H9 (cell line): ENCODE measurements at regions not wholly inside any gene's neighbourhood (a gene's known extent, or its start where the extent isn't known, plus 50 kb on each side); places are given as distances from the start of the nearest gene placed in this dataset.

Experiments used
- DNase-seq: peaks from one replicate; pipeline ENCODE4 v3.0.0-alpha.2; 2017
- H2AFZ ChIP-seq: one replicate; pipeline ENCODE4 v1.6.1; 2013; ENCODE audit warnings: mild to moderate bottlenecking, low read length, control low read depth, moderate library complexity
- H2AK5ac ChIP-seq: 2 replicates; pipeline ENCODE4 v1.6.1; 2013; ENCODE audit warnings: low read length, control low read depth, mixed read lengths; ENCODE audit not compliant: insufficient read length
- H2BK120ac ChIP-seq: one replicate; pipeline ENCODE4 v1.6.1; 2013; ENCODE audit warnings: low read depth, mild to moderate bottlenecking, low read length, control low read depth, inconsistent platforms; ENCODE audit not compliant: poor library complexity, severe bottlenecking
- H2BK12ac ChIP-seq: 2 replicates; pipeline ENCODE4 v1.6.1; 2013; ENCODE audit warnings: low read length, control low read depth, mixed read lengths, low read depth; ENCODE audit not compliant: insufficient read length
- H2BK15ac ChIP-seq: 2 replicates; pipeline ENCODE4 v1.6.1; 2013; ENCODE audit warnings: low read depth, low read length, control low read depth
- H2BK20ac ChIP-seq: one replicate; pipeline ENCODE4 v1.6.1; 2013; ENCODE audit warnings: low read depth, mild to moderate bottlenecking, low read length, control low read depth, inconsistent platforms; ENCODE audit not compliant: poor library complexity, severe bottlenecking
- H2BK5ac ChIP-seq: 2 replicates; pipeline ENCODE4 v1.6.1; 2013; ENCODE audit warnings: low read length, control low read depth, mixed read lengths; ENCODE audit not compliant: insufficient read length
- H3K14ac ChIP-seq: 2 replicates; pipeline ENCODE4 v1.6.1; 2013; ENCODE audit warnings: low read length, control low read depth; ENCODE audit not compliant: insufficient read depth
- H3K18ac ChIP-seq: 2 replicates; pipeline ENCODE4 v1.6.1; 2013; ENCODE audit warnings: low read depth, mild to moderate bottlenecking, mixed read lengths, low read length, control low read depth; ENCODE audit not compliant: insufficient read length
- H3K23ac ChIP-seq: 2 replicates; pipeline ENCODE4 v1.6.1; 2013; ENCODE audit warnings: low read length, control low read depth, mixed read lengths, low read depth; ENCODE audit not compliant: insufficient read length
- H3K23me2 ChIP-seq: 2 replicates; pipeline ENCODE4 v1.6.1; 2013; ENCODE audit warnings: low read depth, mild to moderate bottlenecking, mixed read lengths, low read length, control low read depth; ENCODE audit not compliant: insufficient read length, poor library complexity, severe bottlenecking
- H3K27ac ChIP-seq: 2 replicates; pipeline ENCODE4 v1.5.1; 2013; ENCODE audit warnings: low read length, control low read depth, mixed read lengths, low read depth; ENCODE audit not compliant: insufficient read length
- H3K27me3 ChIP-seq: 2 replicates; pipeline ENCODE4 v1.6.1; 2013; ENCODE audit warnings: low read length, control low read depth, inconsistent platforms; ENCODE audit not compliant: insufficient read depth
- H3K4ac ChIP-seq: 2 replicates; pipeline ENCODE4 v1.6.1; 2013; ENCODE audit warnings: low read depth, mild to moderate bottlenecking, control low read depth, inconsistent platforms, low read length, moderate library complexity
- H3K4me1 ChIP-seq: 2 replicates; pipeline ENCODE4 v1.6.1; 2013; ENCODE audit warnings: low read length, control low read depth, inconsistent platforms; ENCODE audit not compliant: insufficient read depth
- H3K4me2 ChIP-seq: 2 replicates; pipeline ENCODE4 v1.6.1; 2013; ENCODE audit warnings: low read length, control low read depth, mixed read lengths; ENCODE audit not compliant: insufficient read length, insufficient read depth
- H3K56ac ChIP-seq: 2 replicates; pipeline ENCODE4 v1.6.1; 2013; ENCODE audit warnings: low read depth, mild to moderate bottlenecking, mixed read lengths, low read length, control low read depth; ENCODE audit not compliant: insufficient read length
- H3K79me1 ChIP-seq: 2 replicates; pipeline ENCODE4 v1.6.1; 2013; ENCODE audit warnings: low read depth, mild to moderate bottlenecking, moderate library complexity, low read length, control low read depth, inconsistent platforms; ENCODE audit not compliant: insufficient read depth, poor library complexity, severe bottlenecking
- H3K79me2 ChIP-seq: 2 replicates; pipeline ENCODE4 v1.6.1; 2013; ENCODE audit warnings: low read length, control low read depth, inconsistent platforms; ENCODE audit not compliant: insufficient read depth
- H3K9ac ChIP-seq: 2 replicates; pipeline ENCODE4 v1.6.1; 2013; ENCODE audit warnings: low read length, control low read depth, mixed read lengths; ENCODE audit not compliant: insufficient read length; ENCODE audit errors: extremely low read depth
- H3K9me3 ChIP-seq: one replicate; pipeline ENCODE4 v1.6.1; 2013; ENCODE audit warnings: low read depth, low read length, inconsistent platforms; ENCODE audit not compliant: control insufficient read depth
- H3T11ph ChIP-seq: one replicate; pipeline ENCODE4 v1.6.1; 2013; ENCODE audit warnings: mild to moderate bottlenecking, low read length, control low read depth, inconsistent platforms
- H4K20me1 ChIP-seq: one replicate; pipeline ENCODE4 v1.6.1; 2013; ENCODE audit not compliant: control insufficient read depth, insufficient read length, insufficient read depth
- H4K5ac ChIP-seq: 2 replicates; pipeline ENCODE4 v1.6.1; 2013; ENCODE audit warnings: low read depth, mild to moderate bottlenecking, mixed read lengths, low read length, control low read depth; ENCODE audit not compliant: insufficient read length
- H4K8ac ChIP-seq: replicated peaks from 2 replicates; pipeline ENCODE4 v1.6.1; 2013; ENCODE audit warnings: low read length, control low read depth, mixed read lengths, low read depth; ENCODE audit not compliant: insufficient read length
- H4K91ac ChIP-seq: 2 replicates; pipeline ENCODE4 v1.6.1; 2013; ENCODE audit warnings: low read depth, mild to moderate bottlenecking, moderate library complexity, mixed read lengths, low read length, control low read depth; ENCODE audit not compliant: insufficient read length
- H3K27ac Mint-ChIP-seq, 3 experiments: 2 replicates in 2 of 3; 3 replicates in 1 of 3; pipeline ENCODE4 v1.8.0; 2020 to 2021; ENCODE audit warnings: mixed read lengths in 3 of 3, mild to moderate bottlenecking in 1 of 3, moderate library complexity in 1 of 3
- H3K27me3 Mint-ChIP-seq: 2 replicates; pipeline ENCODE4 v1.8.0; 2021; ENCODE audit warnings: low read depth, mild to moderate bottlenecking, moderate library complexity, mixed read lengths
- H3K36me3 Mint-ChIP-seq, 3 experiments: 2 replicates in 2 of 3; 3 replicates in 1 of 3; pipeline ENCODE4 v1.8.0; 2020 to 2021; ENCODE audit warnings: low read depth in 3 of 3, mixed read lengths in 3 of 3; ENCODE audit not compliant: insufficient read depth in 1 of 3
- H3K4me1 Mint-ChIP-seq, 2 experiments: 2 replicates each; pipeline ENCODE4 v1.8.0; 2020; ENCODE audit warnings: mixed read lengths in 2 of 2
- H3K4me3 Mint-ChIP-seq, 2 experiments: 2 replicates in 1 of 2; 3 replicates in 1 of 2; pipeline ENCODE4 v1.8.0; 2020 to 2021; ENCODE audit warnings: mild to moderate bottlenecking in 2 of 2, mixed read lengths in 2 of 2, moderate library complexity in 1 of 2
- H3K9me3 Mint-ChIP-seq, 2 experiments: 2 replicates in 1 of 2; 3 replicates in 1 of 2; pipeline ENCODE4 v1.8.0; 2020; ENCODE audit warnings: mild to moderate bottlenecking in 2 of 2, mixed read lengths in 2 of 2, moderate library complexity in 1 of 2
- CTCF ChIP-seq: fragments of 200-600 bp; sonication (generic); conservative IDR thresholded peaks from 3 replicates; pipeline ENCODE4 v1.8.0; 2021; ENCODE audit warnings: antibody characterized with exemption, mild to moderate bottlenecking
- WGBS: extraction: QIAGEN DNeasy Blood & Tissue Kit; methylation state at CpG from one replicate; pipeline ENCODE4 v1.1.7; 2013; ENCODE audit warnings: missing lambda C conversion rate, low lambda C conversion rate, mixed read lengths; ENCODE audit not compliant: insufficient read length; ENCODE audit errors: extremely low coverage; 5-methylcytosine and 5-hydroxymethylcytosine counted together

DNA sequence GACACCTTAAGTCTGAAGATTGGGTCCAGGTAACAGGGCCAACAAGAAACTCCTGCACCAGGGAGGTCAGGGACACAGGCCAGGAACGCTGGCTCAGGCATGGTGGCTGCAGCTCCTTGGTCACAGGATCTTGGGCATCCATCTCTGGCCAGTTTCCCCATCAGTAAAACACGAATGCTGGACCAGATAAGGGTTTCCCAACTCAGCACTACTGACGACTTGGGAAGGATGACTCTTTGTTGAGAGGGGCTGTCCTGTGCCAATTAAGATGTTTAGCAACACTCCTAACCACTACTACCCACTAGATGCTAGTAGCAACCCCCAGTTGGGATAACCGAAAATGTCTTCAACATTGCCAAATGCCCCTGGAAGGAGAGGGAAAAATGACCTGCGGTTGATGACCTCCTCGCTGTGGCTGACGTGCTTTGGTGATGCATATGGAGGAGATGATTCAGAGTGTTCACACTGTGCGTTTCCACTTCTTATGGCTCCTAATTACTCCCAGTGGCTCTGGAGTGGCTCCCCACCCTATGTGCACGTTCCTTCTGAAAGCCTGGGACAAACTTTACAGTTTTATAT, 261.9 kb downstream of the CDH26 start:
- Histone ChIP-seq H4K5ac (no peak overlapping the region), H3K79me1 (no peaks in the 10 kb centered on the region), H2BK5ac (no peak overlapping the region), H2BK15ac (no peak overlapping the region), H3K4ac (no peak overlapping the region), H4K20me1 (no peaks in the 10 kb centered on the region), H2AK5ac (no peak overlapping the region), H2BK12ac (no peak overlapping the region), H3K4me2 (no peak overlapping the region), H3T11ph (no peak overlapping the region), H3K9ac (no peak overlapping the region), H2BK120ac (no peak overlapping the region), H4K91ac (no peak overlapping the region), H3K23ac (no peak overlapping the region), H3K56ac (no peak overlapping the region), H3K79me2 (no peaks in the 10 kb centered on the region), H3K27me3 (no peaks in the 10 kb centered on the region), H2AFZ (no peak overlapping the region), H3K27ac (no peak overlapping the region), H3K23me2 (no peaks in the 10 kb centered on the region), H2BK20ac (no peak overlapping the region), H3K4me1 (no peaks in the 10 kb centered on the region), H4K8ac (no peak overlapping the region), H3K18ac (no peak overlapping the region), H3K9me3 (no peaks in the 10 kb centered on the region), H3K14ac (no peak overlapping the region)
- no peak for TF ChIP-seq CTCF
- Mint-ChIP-seq H3K36me3 (no peaks in the 10 kb centered on the region), H3K9me3 (no peaks in the 10 kb centered on the region), H3K27me3 (peaks cover 31% of the 10 kb centered on the region), H3K4me3 (no peak overlapping the region), H3K27ac (no peak overlapping the region), H3K4me1 (no peaks in the 10 kb centered on the region)
- no CpG with 5 or more reads among the region's 9 CpGs for WGBS
- no peak for DNase-seq
